GM18873 (cell line): ENCODE measurements at regions not wholly inside any gene's neighbourhood (a gene's known extent, or its start where the extent isn't known, plus 50 kb on each side); places are given as distances from the start of the nearest gene placed in this dataset.
"Not testable (repeated sequence)": the region's sequence is repeated elsewhere in the genome, so short reads cannot be mapped to it uniquely, and the experiment has no call there.

Source experiments
- ATAC-seq: cut with Tn5 transposase; IDR thresholded peaks from one replicate; pipeline ENCODE4 v1.9.1; 2021; ENCODE audit warnings: mild to moderate bottlenecking, moderate library complexity, moderate number of reproducible peaks; ENCODE audit not compliant: unreplicated experiment, low FRiP score

DNA sequence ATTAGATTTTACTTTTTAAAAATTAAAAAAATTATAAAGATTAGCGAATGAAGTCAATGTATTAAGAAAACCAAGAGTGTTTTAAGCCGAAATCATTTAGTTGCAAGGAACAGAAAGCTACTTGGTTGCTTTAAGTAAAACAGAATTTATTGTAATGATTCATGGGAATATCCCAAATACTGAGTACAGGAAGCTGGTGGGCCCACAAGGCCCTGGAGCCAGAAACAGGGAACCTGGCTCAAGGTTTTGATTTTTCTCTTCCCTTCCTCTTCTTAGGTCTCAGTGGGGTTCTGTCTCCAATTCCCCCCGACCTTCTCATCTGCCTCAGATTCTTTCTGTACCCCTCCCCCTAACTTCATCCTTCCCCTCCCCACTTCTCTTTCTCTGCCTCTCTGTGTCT lies 229.0 kb downstream of the TLE3 start:
- no peak for ATAC-seq

DNA sequence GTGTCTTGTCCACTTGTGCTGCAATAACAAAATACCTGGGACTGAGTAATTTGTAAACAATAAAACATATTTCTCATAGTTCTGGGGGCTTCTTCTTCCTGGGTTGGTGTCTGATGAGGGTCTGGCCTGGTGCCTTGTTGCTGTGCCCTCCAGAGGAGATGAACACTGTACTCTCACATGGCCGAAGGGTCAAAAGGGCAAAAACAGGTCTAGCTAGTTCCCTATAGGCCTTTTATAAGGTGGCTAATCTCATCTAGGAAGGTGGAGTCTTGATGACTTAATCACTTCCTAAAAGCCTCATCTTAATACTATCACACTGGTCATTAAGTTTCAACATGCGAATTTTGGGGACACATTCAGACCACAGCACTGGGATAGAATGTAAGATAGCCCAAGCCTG lies 228.4 kb downstream of the TLE3 start:
- no peak for ATAC-seq

DNA sequence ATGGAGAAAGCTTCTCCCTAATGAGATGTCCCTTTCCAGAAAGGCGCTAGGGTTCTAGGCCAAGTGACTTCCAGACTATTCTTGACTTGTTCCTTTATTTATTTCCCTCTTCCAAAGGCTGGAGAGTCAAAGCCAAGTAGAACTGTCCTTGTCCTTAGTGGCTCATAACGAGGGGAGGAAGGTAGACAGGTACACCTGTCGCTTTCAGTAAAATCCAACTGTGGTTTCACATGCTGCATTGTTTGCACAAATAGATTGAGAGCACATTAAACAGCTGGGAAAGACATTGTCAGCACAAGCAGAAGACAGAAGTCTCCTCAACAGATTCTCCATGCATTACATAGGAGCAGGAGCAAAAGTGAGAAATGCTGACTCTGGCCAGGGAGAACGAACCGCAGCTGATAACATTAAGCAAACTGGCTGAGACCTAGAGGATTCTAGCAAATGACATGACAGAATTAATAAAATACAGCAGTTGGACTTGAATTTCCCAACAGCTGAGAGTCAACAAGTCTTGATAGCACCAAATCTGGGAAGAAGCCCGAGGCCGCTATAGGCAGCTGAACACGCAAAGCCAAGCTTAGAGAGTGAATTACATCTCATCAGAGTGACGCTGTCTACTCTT lies 227.7 kb downstream of the TLE3 start:
- ATAC-seq = no peak

DNA sequence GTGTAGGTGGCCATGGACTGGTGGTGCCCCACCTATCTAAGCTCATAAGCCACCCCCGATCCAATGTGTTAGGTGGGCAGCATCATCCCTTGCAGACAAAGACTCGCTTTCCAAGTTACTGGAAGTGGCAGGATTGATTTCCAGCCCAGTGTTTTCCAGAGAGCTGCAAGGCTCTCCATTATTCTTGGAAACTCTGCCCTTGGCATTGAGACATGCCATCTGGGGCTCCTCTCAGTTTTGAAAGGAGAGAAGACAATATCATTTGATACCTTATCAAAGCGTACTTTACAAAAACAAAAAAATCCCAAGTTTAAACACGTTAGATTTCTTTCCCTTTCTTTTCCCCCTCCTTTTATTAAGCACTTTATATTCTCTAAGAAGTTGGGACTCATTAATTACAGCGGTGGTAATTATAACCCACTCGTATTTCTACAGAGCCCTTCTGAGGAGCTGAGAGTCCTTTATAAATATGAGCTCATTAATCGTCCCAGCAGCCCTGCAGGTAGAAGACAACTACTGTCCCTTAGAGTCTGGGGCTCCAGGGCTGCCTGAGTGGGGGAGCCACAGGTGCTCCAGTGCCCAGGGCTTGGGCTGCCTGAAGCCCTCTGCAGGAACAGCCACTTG lies 226.1 kb downstream of the TLE3 start:
- ATAC-seq = no peak

DNA sequence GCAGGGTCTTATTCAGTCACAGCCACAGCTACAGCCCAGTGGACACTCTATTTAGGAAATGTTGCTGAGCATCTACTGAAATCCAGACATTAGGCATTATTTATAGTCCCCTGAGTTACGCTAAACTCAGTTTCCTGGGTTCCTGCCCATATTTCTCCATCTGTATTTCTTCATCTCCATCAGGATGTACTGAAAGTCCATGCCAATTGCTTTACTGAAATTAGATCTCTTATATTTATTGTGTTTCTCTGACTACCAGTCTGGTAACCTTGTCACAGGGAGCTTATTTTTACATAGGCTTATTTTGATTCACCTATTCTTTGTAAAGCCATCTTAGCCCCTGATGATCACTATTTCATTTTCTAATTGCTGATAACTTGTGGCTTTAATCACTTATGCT lies 223.9 kb downstream of the TLE3 start:
- no peak for ATAC-seq

DNA sequence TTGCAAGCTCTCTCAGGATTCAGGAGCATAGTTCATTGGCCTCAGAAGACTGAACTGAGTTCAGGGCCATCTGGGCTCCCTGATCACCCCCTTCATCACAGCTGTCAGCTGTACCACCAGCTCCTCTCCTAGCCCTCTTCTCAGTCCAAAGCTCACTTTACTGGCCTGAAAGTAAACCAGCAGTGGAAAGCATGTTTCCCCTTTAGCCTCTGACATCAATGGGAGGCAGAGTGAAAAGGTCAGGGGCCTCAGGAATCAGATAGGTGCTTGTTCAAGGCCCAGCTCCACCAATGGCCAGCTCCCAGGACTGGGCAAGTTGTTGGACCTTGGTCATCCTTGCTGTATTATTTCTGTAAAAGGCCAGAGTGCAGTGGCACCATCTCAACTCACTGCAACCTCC lies 223.4 kb downstream of the TLE3 start:
- ATAC-seq = no peak

DNA sequence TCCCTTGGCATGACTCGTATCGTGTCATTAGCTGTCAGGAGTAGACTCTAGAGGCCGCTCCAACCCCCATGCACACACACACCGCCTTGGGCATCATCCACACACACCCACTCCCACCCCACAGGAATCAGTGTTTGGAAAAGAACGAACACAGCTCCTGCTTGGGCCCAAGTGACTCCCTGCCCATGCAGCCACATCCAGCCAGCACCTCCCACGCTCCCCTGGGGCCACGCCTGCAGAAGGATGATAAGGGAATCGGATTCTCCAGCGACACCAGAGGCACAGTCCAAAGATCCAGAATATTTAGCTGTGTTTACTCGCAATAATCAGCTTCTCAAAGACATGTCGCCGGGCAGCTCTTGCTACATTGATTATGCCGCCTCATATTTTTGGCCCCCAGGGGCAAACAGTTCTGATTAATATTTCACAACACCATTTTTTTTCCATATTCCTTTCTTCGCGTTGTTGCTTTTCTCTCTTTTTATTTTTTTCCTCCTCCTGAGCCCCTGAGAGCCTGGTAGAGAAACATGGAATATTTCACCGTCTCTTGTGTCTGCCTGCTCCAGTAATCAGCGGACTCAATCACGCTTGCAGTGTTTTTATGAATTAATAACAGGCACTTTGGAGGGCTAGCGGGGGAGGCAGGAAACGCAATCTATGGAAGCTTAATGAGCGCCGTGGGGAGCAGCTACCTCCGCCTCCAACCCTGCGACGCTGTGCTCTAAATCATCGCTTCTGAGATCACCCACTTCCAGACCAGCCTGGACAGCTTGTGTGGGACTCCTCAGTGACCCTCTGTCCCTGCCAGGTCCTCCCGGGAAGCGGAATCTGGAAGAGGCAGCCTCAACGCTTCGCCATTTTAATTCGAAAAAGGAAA lies 221.4 kb downstream of the TLE3 start:
- ATAC-seq = no peak

DNA sequence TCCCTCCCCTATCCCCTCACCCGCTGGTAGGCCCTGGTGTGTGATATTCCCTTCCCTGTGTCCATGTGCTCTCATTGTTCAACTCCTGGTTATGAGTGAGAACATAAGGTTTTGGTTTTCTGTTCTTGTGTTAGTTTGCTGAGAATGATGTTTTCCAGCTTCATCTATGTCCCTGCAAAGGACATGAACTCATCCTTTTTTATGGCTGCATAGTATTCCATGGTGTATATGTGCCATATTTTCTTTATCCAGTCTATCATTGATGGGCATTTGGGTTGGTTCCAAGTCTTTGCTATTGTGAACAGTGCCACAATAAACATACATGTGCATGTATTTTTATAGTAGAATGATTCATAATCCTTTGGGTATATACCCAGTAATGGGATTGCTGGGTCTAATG lies 217.8 kb downstream of the TLE3 start:
- not testable (repeated sequence) for ATAC-seq

DNA sequence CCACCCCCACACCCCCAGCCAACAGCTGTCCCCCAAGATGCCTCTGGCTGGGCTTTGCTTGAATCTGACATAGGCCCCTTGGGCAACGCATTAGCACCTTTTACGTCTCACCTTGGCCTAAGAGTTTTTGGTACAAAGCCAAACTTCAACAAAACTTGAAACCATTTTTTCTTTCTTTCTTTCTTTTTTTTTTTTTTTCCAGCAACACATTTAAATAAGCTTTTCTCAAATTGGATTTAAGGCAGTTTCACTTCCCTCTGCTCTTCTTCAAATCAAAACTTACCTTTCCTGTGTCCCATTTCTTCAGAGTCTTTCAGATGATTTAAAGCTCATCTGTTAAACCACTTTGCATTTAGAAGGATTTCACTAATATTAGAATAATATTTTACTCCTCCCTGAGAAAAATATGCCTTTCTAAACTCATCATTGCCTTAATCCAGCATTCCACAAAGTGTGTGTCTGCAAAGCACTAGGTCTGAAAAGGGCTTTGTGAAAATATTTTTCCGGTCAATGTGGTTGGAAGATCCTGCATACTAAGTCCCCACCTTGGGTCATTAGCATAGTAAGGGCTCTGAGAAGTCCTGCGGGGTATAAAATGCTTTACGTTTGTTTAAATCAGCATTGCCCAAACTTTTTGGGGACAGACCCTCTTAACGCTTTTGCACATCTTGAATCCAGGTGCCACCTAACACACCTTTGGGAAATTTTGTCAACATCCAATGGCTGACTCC lies 217.0 kb downstream of the TLE3 start:
- no peak for ATAC-seq

DNA sequence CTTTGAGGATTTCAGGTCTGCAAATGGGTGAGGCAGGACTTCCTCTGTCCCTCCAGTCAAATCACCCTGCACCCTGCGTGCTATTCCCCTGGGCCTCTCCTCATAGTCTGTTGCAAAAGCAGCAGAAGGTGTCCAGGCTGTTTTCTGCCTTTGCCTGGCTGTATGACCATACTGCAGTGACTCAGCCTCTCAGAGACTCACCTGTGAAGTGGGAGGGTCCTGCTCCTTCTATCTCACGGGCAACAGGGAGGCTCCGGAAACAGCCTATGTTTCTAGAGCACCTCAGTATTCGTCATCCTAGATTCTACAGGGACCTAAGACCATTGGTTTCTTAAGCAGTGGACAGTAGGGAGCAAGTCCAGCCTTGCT lies 216.4 kb downstream of the TLE3 start:
- ATAC-seq = no peak

DNA sequence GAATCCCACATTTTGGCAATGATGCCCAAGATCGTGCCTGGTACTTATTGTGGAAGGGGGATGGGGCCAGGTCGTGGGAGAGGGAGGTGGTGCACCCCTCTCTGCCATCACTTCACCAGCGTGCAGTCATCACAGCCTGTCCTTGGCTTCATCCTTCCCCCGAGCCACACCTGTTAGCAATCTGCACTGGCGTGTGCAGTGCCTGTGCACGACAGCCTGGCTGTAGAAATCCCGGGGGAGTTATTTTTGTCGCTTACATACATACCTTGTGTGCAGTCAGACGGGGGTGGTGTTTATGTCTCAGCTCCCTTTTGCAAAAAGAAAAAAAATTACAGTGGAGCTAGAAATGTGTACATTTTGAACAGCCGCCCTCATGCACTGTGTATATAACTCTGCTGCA lies 216.0 kb downstream of the TLE3 start:
- ATAC-seq = no peak

DNA sequence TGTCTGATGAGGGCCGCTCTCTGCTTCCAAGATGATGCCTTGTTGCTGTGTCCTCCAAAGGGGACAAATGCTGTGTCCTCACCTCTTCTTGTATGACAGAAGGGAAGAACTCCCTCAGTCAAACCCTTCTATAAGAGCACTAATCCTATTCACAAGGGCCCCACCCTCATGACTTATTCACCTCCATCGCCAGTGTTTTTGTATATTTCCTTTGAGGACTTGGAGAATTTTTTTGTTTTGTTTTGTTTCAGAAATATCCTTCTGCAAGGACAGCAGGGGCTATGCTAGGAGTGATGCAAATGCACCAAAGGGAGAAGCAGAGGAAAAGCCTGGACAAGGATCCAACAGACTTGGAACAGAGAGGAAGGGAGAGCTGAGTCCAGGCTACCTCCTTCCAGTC lies 214.4 kb downstream of the TLE3 start:
- no peak for ATAC-seq

DNA sequence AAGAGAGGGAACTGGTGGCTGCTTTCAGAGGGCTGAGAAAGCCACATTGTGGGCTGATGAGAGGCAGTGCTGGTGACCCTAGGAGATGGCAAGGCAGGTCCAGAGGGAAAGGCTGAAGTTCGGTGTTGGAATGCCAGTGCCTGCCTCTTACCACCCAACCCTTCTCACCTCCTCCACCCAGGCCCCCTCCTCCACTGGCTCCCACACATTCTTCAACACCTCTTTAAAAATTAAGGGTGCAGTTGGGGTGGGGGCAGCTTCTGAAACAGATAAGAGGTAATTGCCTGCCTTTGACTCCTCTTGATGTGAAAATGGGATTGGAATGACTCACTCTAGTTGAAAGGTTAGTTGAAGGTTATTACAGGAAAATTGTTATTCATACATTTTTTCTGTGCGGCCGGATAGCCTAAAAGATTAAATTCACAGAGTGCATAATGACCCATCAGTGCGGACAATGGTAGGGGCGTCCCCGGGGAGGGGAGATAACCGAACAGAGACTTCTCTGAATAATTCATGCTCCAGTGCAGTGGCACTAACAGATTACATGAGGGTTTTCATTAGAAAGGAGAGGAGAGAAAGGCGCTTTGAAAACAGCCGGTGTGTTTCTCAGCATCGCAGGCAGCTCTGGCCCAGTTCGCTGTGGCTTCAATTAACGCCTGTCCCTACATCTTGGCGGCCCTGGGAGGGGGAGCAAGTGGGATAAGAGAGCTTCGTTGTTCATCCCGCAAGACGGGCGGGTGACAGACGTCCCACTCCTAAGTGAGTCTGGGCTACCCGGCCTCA lies 212.4 kb downstream of the TLE3 start:
- no peak for ATAC-seq

DNA sequence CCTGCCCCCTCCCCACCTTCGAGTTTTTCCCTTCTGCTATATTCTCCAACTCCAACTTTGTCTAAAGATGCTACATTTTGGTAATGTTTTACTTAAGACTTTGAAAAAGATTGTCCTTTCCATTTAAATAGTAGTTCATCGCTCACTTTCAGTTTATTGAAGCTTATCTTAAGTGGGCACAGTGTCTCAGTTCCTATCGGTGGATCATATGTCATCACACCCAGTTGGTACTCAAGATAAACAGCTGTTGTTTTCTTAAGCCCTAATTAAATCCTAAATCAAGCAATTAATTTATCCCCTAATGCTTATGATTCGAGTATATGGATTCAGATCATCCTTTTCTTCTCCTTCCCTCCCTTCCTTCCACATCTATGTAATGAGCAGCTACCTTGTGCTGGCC lies 210.7 kb downstream of the TLE3 start:
- ATAC-seq = no peak

DNA sequence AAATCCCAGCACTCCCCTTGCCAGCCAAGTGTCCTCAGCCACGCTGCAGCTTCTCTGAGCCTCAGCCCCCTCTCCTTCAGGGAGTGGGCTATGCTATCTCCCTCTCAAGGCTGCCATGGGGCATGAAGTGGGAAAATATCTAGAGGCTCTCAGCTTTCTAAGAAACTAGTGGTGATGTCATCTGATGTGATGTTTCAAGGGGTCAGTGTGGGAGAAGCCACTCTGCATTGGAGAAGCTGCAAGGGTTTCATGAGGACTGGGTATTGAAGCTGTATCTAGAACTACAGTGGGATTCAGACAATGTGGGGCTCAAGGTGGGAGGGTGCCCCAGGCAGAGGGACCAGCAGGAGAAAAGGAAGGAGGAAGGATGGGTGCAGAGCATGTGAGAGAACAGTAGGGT lies 210.2 kb downstream of the TLE3 start:
- no peak for ATAC-seq

DNA sequence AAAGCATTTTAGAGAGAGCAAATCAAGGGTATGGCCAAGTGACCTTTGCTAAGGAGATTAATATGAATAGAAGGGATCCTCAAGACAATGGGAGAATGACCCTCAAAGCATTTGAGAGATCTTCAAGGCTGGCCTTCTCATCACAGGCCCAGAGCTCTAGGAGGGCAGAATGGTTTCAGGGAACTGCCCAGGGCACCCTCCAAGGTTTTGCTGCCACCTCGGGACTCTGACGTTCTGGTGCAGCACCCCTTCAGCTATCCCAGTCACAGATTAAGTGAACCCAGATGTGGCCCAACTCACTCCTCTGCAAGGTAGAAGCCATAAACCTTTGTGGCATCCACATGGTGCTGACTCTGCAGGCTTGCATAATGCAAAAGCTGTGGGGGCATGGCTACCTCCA lies 209.3 kb downstream of the TLE3 start:
- no peak for ATAC-seq

DNA sequence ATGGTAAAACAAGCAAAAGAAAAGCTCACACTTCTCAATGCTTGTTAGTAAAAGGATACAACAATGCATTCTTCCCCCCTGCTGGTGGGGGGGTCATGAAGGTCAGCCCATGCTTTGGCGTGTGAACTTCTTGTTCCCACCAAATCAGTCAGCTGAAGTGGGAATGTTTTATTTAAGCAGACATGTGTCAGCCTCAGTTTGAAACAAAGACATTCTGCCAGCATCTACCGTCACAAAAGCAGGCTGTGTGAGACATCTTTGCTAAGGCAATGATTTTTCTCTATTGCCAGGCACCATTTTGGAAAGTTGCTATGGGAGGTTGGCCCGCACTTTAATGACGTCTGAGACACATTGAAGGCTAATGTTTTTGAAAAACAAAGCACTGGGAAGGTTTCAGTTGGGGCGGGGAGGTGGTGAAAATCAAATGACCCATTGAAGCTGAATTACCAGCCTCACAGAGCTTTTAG lies 206.6 kb downstream of the TLE3 start:
- ATAC-seq = no peak

DNA sequence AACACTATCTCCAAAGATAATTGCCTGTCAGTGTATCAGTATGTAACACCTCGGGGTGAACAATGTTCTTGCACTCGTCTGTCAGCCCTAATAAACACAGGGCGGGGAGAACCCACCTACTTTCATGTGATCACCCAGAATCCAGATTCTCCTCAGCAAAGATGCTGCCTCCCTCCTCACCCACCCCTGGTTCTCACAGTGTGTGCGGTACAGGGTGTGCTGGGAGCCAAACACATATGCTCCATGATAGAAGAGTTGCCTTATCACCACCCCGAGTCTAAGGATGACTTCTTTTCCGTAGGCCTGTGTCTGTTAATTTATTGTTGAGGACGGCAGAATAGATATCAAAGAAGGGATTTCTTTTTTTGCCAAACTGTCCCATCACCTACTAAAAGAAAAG lies 206.1 kb downstream of the TLE3 start:
- ATAC-seq = no peak

DNA sequence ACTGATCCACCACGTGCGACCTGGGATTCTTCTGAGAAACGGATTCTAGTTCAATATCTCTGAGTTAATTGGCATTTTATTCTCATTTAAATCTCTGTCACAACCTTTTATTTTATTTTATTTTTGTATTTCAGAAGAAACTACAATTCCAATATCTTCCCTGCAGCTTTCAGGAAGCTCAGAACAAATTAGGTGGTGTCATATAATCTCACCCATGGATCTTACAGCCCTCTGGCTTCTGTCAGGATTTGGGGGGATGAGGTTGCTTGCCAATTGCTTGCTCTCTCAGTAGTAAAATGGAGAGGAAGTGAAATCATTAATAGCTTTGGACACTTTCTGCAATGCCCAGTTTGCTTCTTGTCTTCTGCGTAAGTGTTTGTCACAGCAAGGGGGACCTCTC lies 205.4 kb downstream of the TLE3 start:
- ATAC-seq = no peak

DNA sequence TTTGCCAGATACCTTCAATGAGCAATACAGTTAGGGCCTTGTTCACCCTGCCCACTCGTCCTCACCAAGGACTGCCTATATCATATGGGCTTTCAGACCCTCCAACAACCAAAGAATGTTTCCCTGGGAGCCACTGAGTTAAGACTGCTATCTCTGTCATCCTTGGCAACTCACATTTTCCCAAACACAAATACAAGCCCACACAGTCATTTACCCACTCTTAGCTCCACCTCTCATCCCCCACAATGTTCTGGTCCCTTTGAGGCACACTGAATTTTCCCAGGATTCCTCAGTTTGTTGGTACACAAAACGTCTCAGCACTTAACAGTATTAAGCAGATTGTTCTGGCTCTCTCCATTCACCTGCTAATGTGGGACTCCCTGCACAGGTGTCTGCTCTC lies 204.6 kb downstream of the TLE3 start:
- no peak for ATAC-seq
